PC-3 (cell line): ENCODE measurements at regions not wholly inside any gene's neighbourhood (a gene's known extent, or its start where the extent isn't known, plus 50 kb on each side); places are given as distances from the start of the nearest gene placed in this dataset.

ENCODE experiments used
- ATAC-seq: fragments of 200-7000 bp; cut with Tn5 transposase; 2 replicates; pipeline ENCODE4 v1.9.1; 2020; ENCODE audit warnings: mild to moderate bottlenecking, moderate library complexity
- BruUV-seq: library from RNA; stranded (reverse); fragments of 400-500 nt; replicated peaks from 2 replicates; lab custom pipeline; 2021; lab: Mats Ljungman, UMichigan
- CTCF ChIA-PET: fragments of 300-600 bp; sonication (Branson Sonifier 250); formaldehyde crosslinking; loops from one replicate; lab custom pipeline; 2022; ENCODE audit warnings: antibody characterized with exemption; lab: Charles Lee
- POLR2A ChIA-PET: fragments of 300-600 bp; sonication (Branson Sonifier 250); formaldehyde crosslinking; loops from one replicate; lab custom pipeline; 2022; ENCODE audit warnings: antibody characterized with exemption; ENCODE audit not compliant: unreplicated experiment; lab: Charles Lee
- DNase-seq: peaks from one replicate; pipeline ENCODE4 v3.0.0-alpha.2; 2015
- H2AFZ ChIP-seq: fragments of 300-600 bp; sonication (generic); 2 replicates; pipeline ENCODE4 v1.6.0; 2016; ENCODE audit warnings: antibody characterized with exemption, low read length
- H3F3A ChIP-seq: fragments of 300-600 bp; sonication (generic); one replicate; pipeline ENCODE4 v1.6.0; 2017; ENCODE audit warnings: antibody characterized with exemption, low read length, control low read depth, mild to moderate bottlenecking; ENCODE audit not compliant: unreplicated experiment
- H3K27ac ChIP-seq: fragments of 300-600 bp; sonication (generic); 2 replicates; pipeline ENCODE4 v1.5.1; 2016; ENCODE audit warnings: mild to moderate bottlenecking, low read length
- H3K27me3 ChIP-seq: fragments of 300-600 bp; sonication (generic); 2 replicates; pipeline ENCODE4 v1.6.1; 2016; ENCODE audit warnings: low read length, mixed read lengths
- H3K36me3 ChIP-seq: fragments of 300-600 bp; sonication (generic); 2 replicates; pipeline ENCODE4 v1.6.1; 2016; ENCODE audit warnings: low read depth, mixed run types, low read length, mixed read lengths
- H3K4me1 ChIP-seq: fragments of 300-600 bp; sonication (generic); 2 replicates; pipeline ENCODE4 v1.5.1; 2016; ENCODE audit warnings: low read length; ENCODE audit not compliant: insufficient read depth
- H3K4me2 ChIP-seq: fragments of 300-600 bp; sonication (generic); 2 replicates; pipeline ENCODE4 v1.6.0; 2016; ENCODE audit warnings: low read length
- H3K4me3 ChIP-seq: fragments of 300-600 bp; sonication (generic); 2 replicates; pipeline ENCODE4 v1.5.1; 2016; ENCODE audit warnings: mild to moderate bottlenecking, low read length, mixed read lengths
- H3K79me2 ChIP-seq: fragments of 300-600 bp; sonication (generic); 2 replicates; pipeline ENCODE4 v1.6.1; 2017; ENCODE audit warnings: low read length, mixed read lengths
- H3K9ac ChIP-seq: fragments of 300-600 bp; sonication (generic); 2 replicates; pipeline ENCODE4 v1.6.0; 2016; ENCODE audit warnings: mild to moderate bottlenecking, low read length
- H3K9me2 ChIP-seq: fragments of 300-600 bp; sonication (generic); replicated peaks from 2 replicates; pipeline ENCODE4 v1.6.1; 2016; ENCODE audit warnings: mixed run types, low read length, mixed read lengths
- H3K9me3 ChIP-seq: fragments of 300-600 bp; sonication (generic); 2 replicates; pipeline ENCODE4 v1.6.1; 2016; ENCODE audit warnings: low read length, mixed read lengths
- H4K20me1 ChIP-seq: fragments of 300-600 bp; sonication (generic); 2 replicates; pipeline ENCODE4 v1.6.1; 2016; ENCODE audit warnings: low read length, mixed read lengths
- EZH2 ChIP-seq: fragments of 300-600 bp; sonication (generic); IDR thresholded peaks from one replicate; pipeline ENCODE4 v1.6.1; 2017; ENCODE audit warnings: antibody characterized with exemption, mild to moderate bottlenecking, low read length; ENCODE audit not compliant: unreplicated experiment
- EZH2phosphoT487 ChIP-seq: fragments of 300-600 bp; sonication (generic); IDR thresholded peaks from 2 replicates; pipeline ENCODE4 v1.6.1; 2018; ENCODE audit warnings: mild to moderate bottlenecking, antibody characterized with exemption, low read length, borderline replicate concordance
- intact Hi-C: fragments of 100-400 bp; cut with micrococcal nuclease; formaldehyde crosslinking; loops from 2 replicates; pipeline ENCODE4 v1.9.0; 2023
- TF ChIP-seq, protein P1 (sequence below): fragments of 300-600 bp; sonication (generic); conservative IDR thresholded peaks from 2 replicates; pipeline ENCODE4 v1.5.1; 2017; ENCODE audit warnings: antibody characterized with exemption, low read depth, mild to moderate bottlenecking, low read length

DNA sequence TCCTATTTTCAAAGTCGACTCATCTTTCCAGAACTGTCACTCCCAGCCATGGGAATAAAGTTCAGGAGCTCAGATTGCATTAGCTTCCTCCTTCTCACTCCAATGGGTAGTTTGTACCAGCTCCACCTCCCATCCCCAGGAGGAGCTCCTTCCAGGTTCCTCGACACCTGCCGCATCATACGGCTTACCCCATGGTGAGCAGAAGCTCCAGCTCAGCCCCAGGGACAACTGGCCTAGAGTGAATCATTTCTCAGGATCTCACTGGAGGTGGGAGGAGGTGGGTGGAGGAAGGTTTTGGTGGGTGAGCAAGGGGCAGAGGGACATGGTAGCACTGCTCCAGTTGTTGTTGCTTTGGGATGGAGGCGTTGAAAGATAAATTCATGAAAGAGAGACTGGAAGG lies 196.3 kb upstream of the PKDCC start:
- CTCF ChIA-PET, result no interaction called here
- Histone ChIP-seq H3K27ac (no peak overlapping the region), H4K20me1 (no peaks in the 10 kb centered on the region), H3K4me3 (no peak overlapping the region), H3K36me3 (no peaks in the 10 kb centered on the region), H3F3A (no peaks in the 10 kb centered on the region), H3K79me2 (no peaks in the 10 kb centered on the region), H3K9me3 (no peaks in the 10 kb centered on the region), H3K4me2 (no peak overlapping the region), H3K9ac (no peak overlapping the region), H2AFZ (no peak overlapping the region), H3K27me3 (no peaks in the 10 kb centered on the region), H3K9me2 (no peaks in the 10 kb centered on the region), H3K4me1 (peaks cover 7% of the 10 kb centered on the region)
- intact Hi-C loops, result no loop called here
- POLR2A ChIA-PET, result no interaction called here
- TF ChIP-seq EZH2, result no peak
- no peak for TF ChIP-seq EZH2phosphoT487
- TF ChIP-seq, protein P1, sequence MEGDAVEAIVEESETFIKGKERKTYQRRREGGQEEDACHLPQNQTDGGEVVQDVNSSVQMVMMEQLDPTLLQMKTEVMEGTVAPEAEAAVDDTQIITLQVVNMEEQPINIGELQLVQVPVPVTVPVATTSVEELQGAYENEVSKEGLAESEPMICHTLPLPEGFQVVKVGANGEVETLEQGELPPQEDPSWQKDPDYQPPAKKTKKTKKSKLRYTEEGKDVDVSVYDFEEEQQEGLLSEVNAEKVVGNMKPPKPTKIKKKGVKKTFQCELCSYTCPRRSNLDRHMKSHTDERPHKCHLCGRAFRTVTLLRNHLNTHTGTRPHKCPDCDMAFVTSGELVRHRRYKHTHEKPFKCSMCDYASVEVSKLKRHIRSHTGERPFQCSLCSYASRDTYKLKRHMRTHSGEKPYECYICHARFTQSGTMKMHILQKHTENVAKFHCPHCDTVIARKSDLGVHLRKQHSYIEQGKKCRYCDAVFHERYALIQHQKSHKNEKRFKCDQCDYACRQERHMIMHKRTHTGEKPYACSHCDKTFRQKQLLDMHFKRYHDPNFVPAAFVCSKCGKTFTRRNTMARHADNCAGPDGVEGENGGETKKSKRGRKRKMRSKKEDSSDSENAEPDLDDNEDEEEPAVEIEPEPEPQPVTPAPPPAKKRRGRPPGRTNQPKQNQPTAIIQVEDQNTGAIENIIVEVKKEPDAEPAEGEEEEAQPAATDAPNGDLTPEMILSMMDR, result no peak
- no TSS peak for BruUV-seq
- ATAC-seq (no peak), DNase-seq (no peak)

DNA sequence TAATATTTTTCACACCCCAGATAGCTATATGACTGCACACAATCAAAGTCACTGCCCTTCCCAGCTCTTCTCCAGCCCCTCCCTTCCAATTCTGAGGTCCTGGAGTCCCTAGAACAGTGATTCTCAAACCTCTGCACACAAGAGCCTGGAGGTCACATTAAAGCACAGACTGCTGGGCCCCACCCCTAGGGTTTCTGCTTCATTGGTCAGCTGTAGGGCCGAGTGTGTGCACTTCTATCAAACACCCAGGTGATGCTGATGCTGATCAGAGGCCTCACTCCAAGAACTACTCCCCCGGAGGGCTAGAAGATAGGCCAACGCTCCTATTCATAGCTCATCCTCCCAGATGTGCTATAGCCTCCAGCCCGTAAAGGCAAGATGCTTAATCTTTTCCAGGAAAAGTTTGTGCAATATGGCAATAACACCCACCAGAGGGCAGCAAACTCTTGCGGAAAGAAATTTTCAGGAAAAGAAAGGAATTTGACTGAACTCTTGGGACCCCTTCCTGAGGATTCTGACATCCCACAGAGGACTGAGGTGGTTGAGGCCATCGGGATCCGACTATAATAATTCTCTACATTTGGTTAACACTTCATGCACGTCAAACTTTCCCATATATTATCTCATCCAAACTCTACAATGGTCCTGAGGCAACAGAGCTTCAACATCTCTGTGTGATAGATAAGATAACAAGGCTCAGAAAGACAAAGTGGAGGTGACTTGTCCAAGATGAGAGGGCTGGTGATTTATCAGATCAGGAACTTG lies 194.2 kb upstream of the PKDCC start:
- Histone ChIP-seq H3F3A (no peaks in the 10 kb centered on the region), H3K27ac (no peak overlapping the region), H3K9ac (no peak overlapping the region), H3K9me2 (no peaks in the 10 kb centered on the region), H3K4me2 (no peak overlapping the region), H3K9me3 (no peaks in the 10 kb centered on the region), H3K36me3 (no peaks in the 10 kb centered on the region), H3K27me3 (no peaks in the 10 kb centered on the region), H3K79me2 (no peaks in the 10 kb centered on the region), H4K20me1 (no peaks in the 10 kb centered on the region), H3K4me3 (no peak overlapping the region), H3K4me1 (no peaks in the 10 kb centered on the region; the same call in 1 of the 2 replicates), H2AFZ (no peak overlapping the region)
- ChIA-PET POLR2A (no interaction called here), CTCF (interaction anchor here (0.7 to 2.8 kb wide), 5 partner anchors 16 to 475 kb away, joined by 3 to 29 read pairs (median 8); no protein-coding TSS in a partner anchor)
- no peak for TF ChIP-seq EZH2phosphoT487
- TF ChIP-seq EZH2, result no peak
- TF ChIP-seq, protein P1, result peak; percentile 94
- intact Hi-C loops, result loop anchor here (1.0 kb wide), 2 partner anchors 16 to 233 kb away; no protein-coding TSS in a partner anchor
- peak; percentile 63 for ATAC-seq
- no TSS peak for BruUV-seq
- peak; percentile 82 for DNase-seq

DNA sequence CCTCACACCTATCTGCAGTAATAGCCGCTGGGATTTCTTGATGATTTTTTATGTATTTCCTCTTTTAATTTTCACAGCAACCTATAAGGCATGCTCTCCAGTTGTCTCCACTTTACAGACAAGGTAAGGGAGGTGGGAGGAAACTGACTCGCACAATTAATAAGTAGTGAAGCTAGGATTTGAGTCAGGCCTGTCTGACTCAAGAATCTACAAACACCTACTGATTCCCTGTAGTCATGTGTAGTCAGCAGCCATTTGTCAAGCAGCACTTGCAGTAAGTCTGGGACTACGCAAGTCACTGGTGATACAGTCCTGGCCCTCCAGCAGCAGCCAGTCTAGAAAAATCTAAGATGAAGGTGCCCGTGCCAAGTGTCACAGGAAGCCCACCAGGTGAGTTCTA lies 193.6 kb upstream of the PKDCC start:
- no peak overlapping the region for H3K27ac ChIP-seq
- H3K36me3 ChIP-seq, result no peaks in the 10 kb centered on the region
- H3K4me3 ChIP-seq, result no peak overlapping the region
- no peak overlapping the region for H2AFZ ChIP-seq
- no peak overlapping the region for H3K9ac ChIP-seq
- H3K4me1 ChIP-seq, result peaks cover 2% of the 10 kb centered on the region
- ChIA-PET POLR2A (no interaction called here), CTCF (interaction anchor here (1.3 to 2.8 kb wide), 4 partner anchors 15 to 474 kb away, joined by 6 to 29 read pairs (median 10); no protein-coding TSS in a partner anchor)
- H3K9me2 ChIP-seq, result no peaks in the 10 kb centered on the region
- no peaks in the 10 kb centered on the region for H3F3A ChIP-seq
- no peaks in the 10 kb centered on the region for H3K9me3 ChIP-seq
- TF ChIP-seq, protein P1, result no peak
- no peak for TF ChIP-seq EZH2
- TF ChIP-seq EZH2phosphoT487, result no peak
- peak; percentile 32 for DNase-seq
- H3K27me3 ChIP-seq, result no peaks in the 10 kb centered on the region
- H4K20me1 ChIP-seq, result no peaks in the 10 kb centered on the region
- no peaks in the 10 kb centered on the region for H3K79me2 ChIP-seq
- ATAC-seq, result peak; percentile 76
- H3K4me2 ChIP-seq, result no peak overlapping the region
- intact Hi-C loops, result no loop called here
- no TSS peak for BruUV-seq
